H9 (cell line): ENCODE measurements at regions not wholly inside any gene's neighbourhood (a gene's known extent, or its start where the extent isn't known, plus 50 kb on each side); places are given as distances from the start of the nearest gene placed in this dataset.

Experiments used
- DNase-seq: peaks from one replicate; pipeline ENCODE4 v3.0.0-alpha.2; 2017
- H2AFZ ChIP-seq: one replicate; pipeline ENCODE4 v1.6.1; 2013; ENCODE audit warnings: mild to moderate bottlenecking, low read length, control low read depth, moderate library complexity
- H2AK5ac ChIP-seq: 2 replicates; pipeline ENCODE4 v1.6.1; 2013; ENCODE audit warnings: low read length, control low read depth, mixed read lengths; ENCODE audit not compliant: insufficient read length
- H2BK120ac ChIP-seq: one replicate; pipeline ENCODE4 v1.6.1; 2013; ENCODE audit warnings: low read depth, mild to moderate bottlenecking, low read length, control low read depth, inconsistent platforms; ENCODE audit not compliant: poor library complexity, severe bottlenecking
- H2BK12ac ChIP-seq: 2 replicates; pipeline ENCODE4 v1.6.1; 2013; ENCODE audit warnings: low read length, control low read depth, mixed read lengths, low read depth; ENCODE audit not compliant: insufficient read length
- H2BK15ac ChIP-seq: 2 replicates; pipeline ENCODE4 v1.6.1; 2013; ENCODE audit warnings: low read depth, low read length, control low read depth
- H2BK20ac ChIP-seq: one replicate; pipeline ENCODE4 v1.6.1; 2013; ENCODE audit warnings: low read depth, mild to moderate bottlenecking, low read length, control low read depth, inconsistent platforms; ENCODE audit not compliant: poor library complexity, severe bottlenecking
- H2BK5ac ChIP-seq: 2 replicates; pipeline ENCODE4 v1.6.1; 2013; ENCODE audit warnings: low read length, control low read depth, mixed read lengths; ENCODE audit not compliant: insufficient read length
- H3K14ac ChIP-seq: 2 replicates; pipeline ENCODE4 v1.6.1; 2013; ENCODE audit warnings: low read length, control low read depth; ENCODE audit not compliant: insufficient read depth
- H3K18ac ChIP-seq: 2 replicates; pipeline ENCODE4 v1.6.1; 2013; ENCODE audit warnings: low read depth, mild to moderate bottlenecking, mixed read lengths, low read length, control low read depth; ENCODE audit not compliant: insufficient read length
- H3K23ac ChIP-seq: 2 replicates; pipeline ENCODE4 v1.6.1; 2013; ENCODE audit warnings: low read length, control low read depth, mixed read lengths, low read depth; ENCODE audit not compliant: insufficient read length
- H3K23me2 ChIP-seq: 2 replicates; pipeline ENCODE4 v1.6.1; 2013; ENCODE audit warnings: low read depth, mild to moderate bottlenecking, mixed read lengths, low read length, control low read depth; ENCODE audit not compliant: insufficient read length, poor library complexity, severe bottlenecking
- H3K27ac ChIP-seq: 2 replicates; pipeline ENCODE4 v1.5.1; 2013; ENCODE audit warnings: low read length, control low read depth, mixed read lengths, low read depth; ENCODE audit not compliant: insufficient read length
- H3K27me3 ChIP-seq: 2 replicates; pipeline ENCODE4 v1.6.1; 2013; ENCODE audit warnings: low read length, control low read depth, inconsistent platforms; ENCODE audit not compliant: insufficient read depth
- H3K4ac ChIP-seq: 2 replicates; pipeline ENCODE4 v1.6.1; 2013; ENCODE audit warnings: low read depth, mild to moderate bottlenecking, control low read depth, inconsistent platforms, low read length, moderate library complexity
- H3K4me1 ChIP-seq: 2 replicates; pipeline ENCODE4 v1.6.1; 2013; ENCODE audit warnings: low read length, control low read depth, inconsistent platforms; ENCODE audit not compliant: insufficient read depth
- H3K4me2 ChIP-seq: 2 replicates; pipeline ENCODE4 v1.6.1; 2013; ENCODE audit warnings: low read length, control low read depth, mixed read lengths; ENCODE audit not compliant: insufficient read length, insufficient read depth
- H3K56ac ChIP-seq: 2 replicates; pipeline ENCODE4 v1.6.1; 2013; ENCODE audit warnings: low read depth, mild to moderate bottlenecking, mixed read lengths, low read length, control low read depth; ENCODE audit not compliant: insufficient read length
- H3K79me1 ChIP-seq: 2 replicates; pipeline ENCODE4 v1.6.1; 2013; ENCODE audit warnings: low read depth, mild to moderate bottlenecking, moderate library complexity, low read length, control low read depth, inconsistent platforms; ENCODE audit not compliant: insufficient read depth, poor library complexity, severe bottlenecking
- H3K79me2 ChIP-seq: 2 replicates; pipeline ENCODE4 v1.6.1; 2013; ENCODE audit warnings: low read length, control low read depth, inconsistent platforms; ENCODE audit not compliant: insufficient read depth
- H3K9ac ChIP-seq: 2 replicates; pipeline ENCODE4 v1.6.1; 2013; ENCODE audit warnings: low read length, control low read depth, mixed read lengths; ENCODE audit not compliant: insufficient read length; ENCODE audit errors: extremely low read depth
- H3K9me3 ChIP-seq: one replicate; pipeline ENCODE4 v1.6.1; 2013; ENCODE audit warnings: low read depth, low read length, inconsistent platforms; ENCODE audit not compliant: control insufficient read depth
- H3T11ph ChIP-seq: one replicate; pipeline ENCODE4 v1.6.1; 2013; ENCODE audit warnings: mild to moderate bottlenecking, low read length, control low read depth, inconsistent platforms
- H4K20me1 ChIP-seq: one replicate; pipeline ENCODE4 v1.6.1; 2013; ENCODE audit not compliant: control insufficient read depth, insufficient read length, insufficient read depth
- H4K5ac ChIP-seq: 2 replicates; pipeline ENCODE4 v1.6.1; 2013; ENCODE audit warnings: low read depth, mild to moderate bottlenecking, mixed read lengths, low read length, control low read depth; ENCODE audit not compliant: insufficient read length
- H4K8ac ChIP-seq: replicated peaks from 2 replicates; pipeline ENCODE4 v1.6.1; 2013; ENCODE audit warnings: low read length, control low read depth, mixed read lengths, low read depth; ENCODE audit not compliant: insufficient read length
- H4K91ac ChIP-seq: 2 replicates; pipeline ENCODE4 v1.6.1; 2013; ENCODE audit warnings: low read depth, mild to moderate bottlenecking, moderate library complexity, mixed read lengths, low read length, control low read depth; ENCODE audit not compliant: insufficient read length
- H3K27ac Mint-ChIP-seq, 3 experiments: 2 replicates in 2 of 3; 3 replicates in 1 of 3; pipeline ENCODE4 v1.8.0; 2020 to 2021; ENCODE audit warnings: mixed read lengths in 3 of 3, mild to moderate bottlenecking in 1 of 3, moderate library complexity in 1 of 3
- H3K27me3 Mint-ChIP-seq: 2 replicates; pipeline ENCODE4 v1.8.0; 2021; ENCODE audit warnings: low read depth, mild to moderate bottlenecking, moderate library complexity, mixed read lengths
- H3K36me3 Mint-ChIP-seq, 3 experiments: 2 replicates in 2 of 3; 3 replicates in 1 of 3; pipeline ENCODE4 v1.8.0; 2020 to 2021; ENCODE audit warnings: low read depth in 3 of 3, mixed read lengths in 3 of 3; ENCODE audit not compliant: insufficient read depth in 1 of 3
- H3K4me1 Mint-ChIP-seq, 2 experiments: 2 replicates each; pipeline ENCODE4 v1.8.0; 2020; ENCODE audit warnings: mixed read lengths in 2 of 2
- H3K4me3 Mint-ChIP-seq, 2 experiments: 2 replicates in 1 of 2; 3 replicates in 1 of 2; pipeline ENCODE4 v1.8.0; 2020 to 2021; ENCODE audit warnings: mild to moderate bottlenecking in 2 of 2, mixed read lengths in 2 of 2, moderate library complexity in 1 of 2
- H3K9me3 Mint-ChIP-seq, 2 experiments: 2 replicates in 1 of 2; 3 replicates in 1 of 2; pipeline ENCODE4 v1.8.0; 2020; ENCODE audit warnings: mild to moderate bottlenecking in 2 of 2, mixed read lengths in 2 of 2, moderate library complexity in 1 of 2
- CTCF ChIP-seq: fragments of 200-600 bp; sonication (generic); conservative IDR thresholded peaks from 3 replicates; pipeline ENCODE4 v1.8.0; 2021; ENCODE audit warnings: antibody characterized with exemption, mild to moderate bottlenecking

GRCh38 chr10:93152136-93152535, 78.4 kb downstream of the CYP26A1 start:
- H3K36me3 Mint-ChIP-seq = peaks cover 6 to 39% (median 16%) of the 10 kb centered on the region in 3 experiments; a peak in 5 of 7 replicates
- H3K4me1 ChIP-seq = no peaks in the 10 kb centered on the region; the same call in 1 of the 2 replicates
- H2BK15ac ChIP-seq = no peak overlapping the region; the same call in 1 of the 2 replicates
- no peaks in the 10 kb centered on the region for H4K20me1 ChIP-seq
- no peak overlapping the region for H2BK12ac ChIP-seq
- H3K27ac ChIP-seq = no peak overlapping the region
- H3K4me2 ChIP-seq = no peak overlapping the region
- H3K14ac ChIP-seq = no peak overlapping the region
- H4K5ac ChIP-seq = no peak overlapping the region
- no peaks in the 10 kb centered on the region for H3K9me3 ChIP-seq
- no peak overlapping the region for H3K9ac ChIP-seq
- H4K91ac ChIP-seq = no peak overlapping the region
- no peaks in the 10 kb centered on the region for H3K27me3 ChIP-seq
- H3K27ac Mint-ChIP-seq = no peak overlapping the region
- H3K23ac ChIP-seq = no peak overlapping the region
- H3K23me2 ChIP-seq = no peaks in the 10 kb centered on the region
- H2BK120ac ChIP-seq = no peak overlapping the region
- no peak overlapping the region for H3K4ac ChIP-seq
- H3K18ac ChIP-seq = no peak overlapping the region
- H3K79me1 ChIP-seq = no peaks in the 10 kb centered on the region
- peaks cover 2% of the 10 kb centered on the region for H3K27me3 Mint-ChIP-seq
- no peak overlapping the region for H2BK20ac ChIP-seq
- H3K4me3 Mint-ChIP-seq = no peak overlapping the region
- H4K8ac ChIP-seq = no peak overlapping the region
- H2BK5ac ChIP-seq = no peak overlapping the region
- no peaks in the 10 kb centered on the region for H3K79me2 ChIP-seq
- no peak for DNase-seq
- H3K4me1 Mint-ChIP-seq = peaks cover 13 to 15% of the 10 kb centered on the region in 2 experiments
- TF ChIP-seq CTCF = no peak
- no peak overlapping the region for H2AK5ac ChIP-seq
- H3K9me3 Mint-ChIP-seq = peaks cover 30 to 31% of the 10 kb centered on the region in 2 experiments
- no peak overlapping the region for H2AFZ ChIP-seq
- H3K56ac ChIP-seq = no peak overlapping the region
- no peak overlapping the region for H3T11ph ChIP-seq
